ENCODE measurements at regions not wholly inside any gene's neighbourhood (a gene's known extent, or its start where the extent isn't known, plus 50 kb on each side); places are given as distances from the start of the nearest gene placed in this dataset.

DNA sequence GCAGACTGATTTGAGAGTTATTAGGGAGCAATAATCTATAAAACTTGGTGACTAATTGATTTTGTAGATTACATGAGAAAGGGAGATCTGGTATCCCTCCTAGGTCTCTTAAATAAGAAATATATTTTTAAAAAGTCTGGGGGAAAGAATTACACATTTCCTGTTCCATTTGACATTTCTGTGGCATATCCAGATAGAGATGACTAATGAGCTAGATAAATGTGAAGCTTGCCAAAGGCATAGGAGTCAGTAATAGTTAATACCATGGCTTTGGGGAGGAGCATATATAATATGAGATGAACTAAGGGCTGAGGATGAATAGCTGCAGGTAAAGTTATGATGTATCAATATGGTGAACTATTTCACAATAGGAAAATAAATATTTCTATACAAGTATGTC lies 663.7 kb downstream of the PTPRC start:
- no peak for DNase-seq (ENCODE audit: extremely low read depth, low read depth)

DNA sequence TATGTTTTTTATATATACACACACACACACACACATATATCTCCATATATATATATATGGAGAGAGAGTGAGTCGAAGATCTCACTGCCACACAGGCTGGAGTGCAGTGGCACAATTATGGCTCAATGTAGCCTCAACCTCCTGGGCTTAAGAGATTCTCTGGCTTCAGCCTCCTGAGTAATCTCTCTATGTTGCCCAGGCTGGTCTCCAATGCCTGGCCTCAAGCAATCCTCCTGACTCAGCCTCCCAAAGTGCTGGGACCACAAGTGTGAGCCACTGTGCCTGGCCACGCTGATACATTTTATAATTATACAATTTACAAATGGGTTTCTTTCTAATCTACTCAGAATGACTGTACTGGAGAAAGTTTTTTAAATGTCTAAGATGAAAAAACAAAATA lies 664.2 kb downstream of the PTPRC start:
- no peak for DNase-seq (ENCODE audit: extremely low read depth, low read depth)

DNA sequence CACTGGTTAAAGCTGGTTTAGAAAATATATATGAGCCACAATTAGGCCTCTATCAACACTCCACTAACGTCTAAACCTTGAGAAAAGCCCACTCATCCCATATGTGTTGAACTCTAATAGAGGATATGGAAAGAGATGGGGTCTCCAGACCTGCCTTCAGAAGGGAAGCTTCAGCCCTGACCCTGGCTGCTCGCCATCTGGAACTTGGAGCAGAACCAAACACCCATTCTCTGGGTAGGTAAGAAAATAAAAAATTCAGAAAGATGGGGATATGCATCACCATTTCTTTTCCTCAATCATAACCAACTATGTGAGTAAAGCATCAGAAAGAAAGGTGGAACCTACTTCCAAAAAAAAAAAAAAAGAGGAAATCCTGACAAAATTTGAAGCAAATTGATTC lies 666.2 kb downstream of the PTPRC start:
- no peak for DNase-seq (ENCODE audit: extremely low read depth, low read depth)

DNA sequence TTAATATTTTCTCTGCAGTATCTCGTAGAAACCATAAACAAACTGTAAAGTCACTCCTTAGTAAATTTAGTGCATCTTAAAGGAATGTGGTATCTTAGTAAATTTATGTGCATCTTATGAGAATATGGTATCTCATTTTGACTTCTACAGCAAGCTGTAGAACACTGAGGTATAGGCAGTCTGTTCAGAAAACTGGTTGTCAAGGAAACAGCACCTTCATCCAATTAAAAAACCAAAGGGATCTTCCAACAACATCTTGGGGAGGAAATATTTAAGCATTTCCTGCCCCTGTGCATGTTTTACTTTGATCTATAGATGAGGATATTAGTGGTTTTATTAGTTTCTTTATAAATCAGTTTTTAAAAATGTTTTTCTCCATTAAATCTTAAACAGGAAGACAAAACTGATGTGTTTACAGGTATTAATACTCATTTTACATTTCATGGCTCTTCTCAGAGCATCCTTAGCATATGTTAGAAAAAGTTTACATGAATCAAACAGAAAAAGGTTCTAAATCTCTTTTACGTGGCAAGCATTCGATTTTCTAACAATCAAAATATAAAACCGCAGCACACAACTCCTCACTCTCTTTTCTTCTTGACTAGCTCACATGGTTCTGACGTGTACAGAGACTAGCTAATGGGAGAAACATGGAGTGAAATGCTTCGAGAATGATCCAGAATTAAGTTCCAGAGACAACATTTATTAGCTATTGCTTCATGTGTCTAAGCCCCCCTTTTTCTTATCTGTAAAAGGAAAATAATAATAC lies 668.8 kb downstream of the PTPRC start:
- DNase-seq (ENCODE audit: extremely low read depth, low read depth), result no peak

DNA sequence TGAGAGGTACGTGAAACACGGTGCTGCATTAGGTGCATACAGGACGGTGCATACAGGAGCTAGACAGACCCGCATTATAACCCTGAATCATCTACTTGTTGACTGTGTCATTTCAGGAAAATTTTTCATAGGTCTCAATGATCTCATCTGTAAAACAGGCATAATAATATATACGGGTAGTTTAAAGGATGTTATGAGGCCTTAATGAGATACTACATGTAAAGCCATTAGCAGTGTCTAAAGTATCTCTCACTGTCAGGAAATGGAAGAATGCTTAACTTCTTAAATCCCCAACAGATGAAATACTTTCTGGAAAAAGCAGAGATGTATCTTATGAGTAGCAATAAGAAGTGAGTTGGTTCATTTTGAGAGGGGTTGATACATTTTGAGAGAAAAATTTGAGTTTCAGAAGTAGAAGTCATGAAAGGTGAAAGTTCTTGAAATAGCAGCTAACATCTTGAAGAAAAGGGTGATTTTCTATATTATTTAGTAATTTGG lies 669.6 kb downstream of the PTPRC start:
- DNase-seq (ENCODE audit: extremely low read depth, low read depth), result no peak

DNA sequence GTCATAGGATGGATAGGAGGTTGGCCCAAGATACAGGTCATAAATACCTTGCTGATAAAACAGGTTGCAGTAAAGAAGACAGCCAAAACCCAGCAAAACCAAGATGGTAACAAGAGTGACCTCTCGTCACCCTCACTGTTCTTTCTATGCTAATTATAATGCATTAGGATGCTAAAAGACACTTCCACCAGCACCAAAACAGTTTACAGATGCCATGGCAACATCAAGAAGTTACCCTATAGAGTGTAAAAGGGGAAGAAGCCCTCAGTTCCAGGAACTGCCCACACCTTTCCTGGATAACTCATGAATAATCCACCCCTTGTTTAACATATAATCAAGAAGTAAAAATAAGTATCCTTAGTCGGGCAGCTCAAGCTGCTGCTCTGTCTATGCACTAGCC lies 671.9 kb downstream of the PTPRC start:
- DNase-seq (ENCODE audit: extremely low read depth, low read depth), result no peak

DNA sequence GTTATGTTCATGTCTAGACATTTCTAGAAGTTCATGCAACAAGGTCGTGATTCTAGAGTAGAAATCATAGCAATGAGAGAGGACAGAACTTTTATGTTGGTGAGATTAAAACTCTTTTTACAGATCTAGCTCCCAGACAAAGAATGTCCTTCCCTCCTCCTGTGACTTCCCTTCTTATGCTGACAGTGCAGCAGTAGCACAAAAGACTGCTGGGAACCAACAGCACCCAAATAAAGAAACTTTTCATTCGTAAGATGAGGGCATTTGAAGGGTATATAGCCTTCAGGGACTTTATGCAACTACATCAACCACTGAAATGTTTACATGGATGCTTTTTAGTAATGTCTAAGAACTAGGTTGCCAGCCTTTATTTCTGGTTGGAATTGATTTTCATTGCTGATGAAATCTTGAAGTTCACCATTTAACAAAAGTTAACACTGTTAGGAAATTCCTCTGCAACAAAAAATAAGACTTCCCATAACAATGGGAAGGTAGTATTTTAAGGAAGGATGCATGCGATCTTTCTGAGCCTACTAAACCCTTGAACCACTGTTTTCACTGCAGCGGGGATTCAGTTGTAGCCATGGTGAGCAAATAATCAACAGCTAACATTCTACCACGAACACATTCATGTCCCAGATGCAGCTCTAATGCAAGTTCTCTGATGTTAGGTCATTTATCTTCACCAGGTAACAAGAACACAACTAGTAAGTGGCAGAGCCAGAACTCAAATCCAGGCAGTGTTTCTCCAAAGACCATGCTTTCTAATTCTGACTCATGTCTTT lies 672.8 kb downstream of the PTPRC start:
- DNase-seq (ENCODE audit: extremely low read depth, low read depth), result no peak

DNA sequence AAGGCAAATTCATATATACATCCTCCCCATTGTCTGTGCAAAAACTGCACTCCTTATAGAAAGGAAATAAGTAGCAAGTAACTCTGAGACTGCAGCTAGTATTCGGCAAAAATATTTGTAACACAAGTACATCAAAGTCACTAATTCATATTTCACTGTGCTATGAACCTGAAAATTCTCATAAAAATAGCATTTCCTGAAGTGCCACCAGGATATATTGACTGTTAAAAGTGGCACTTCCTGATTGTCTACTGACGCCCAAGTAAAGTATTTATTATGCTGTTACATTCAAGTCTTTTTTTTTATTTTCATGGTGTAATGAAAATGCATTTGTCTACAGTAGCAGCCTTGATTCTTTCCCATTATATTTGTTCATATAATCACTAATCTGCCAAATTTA lies 673.8 kb downstream of the PTPRC start:
- DNase-seq (ENCODE audit: extremely low read depth, low read depth), result no peak

DNA sequence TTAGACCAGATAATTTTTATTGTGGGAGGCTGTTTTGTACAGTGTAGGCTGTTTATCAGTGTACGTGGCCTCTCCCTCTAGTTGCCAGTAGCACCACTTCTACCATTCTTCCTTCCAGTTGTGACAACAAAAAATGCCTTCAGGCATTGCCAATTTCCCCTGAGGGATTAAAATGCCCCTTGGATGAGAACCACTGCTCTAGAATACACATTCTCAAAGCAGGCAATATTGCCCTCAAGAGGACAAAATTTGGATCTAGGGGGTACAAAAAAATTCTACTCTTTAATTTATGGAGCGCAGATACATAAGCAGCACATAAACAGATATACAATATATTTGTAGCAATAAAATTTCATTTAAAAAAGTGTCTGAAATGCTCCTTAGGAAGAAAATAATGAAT lies 674.6 kb downstream of the PTPRC start:
- DNase-seq (ENCODE audit: extremely low read depth, low read depth), result no peak

DNA sequence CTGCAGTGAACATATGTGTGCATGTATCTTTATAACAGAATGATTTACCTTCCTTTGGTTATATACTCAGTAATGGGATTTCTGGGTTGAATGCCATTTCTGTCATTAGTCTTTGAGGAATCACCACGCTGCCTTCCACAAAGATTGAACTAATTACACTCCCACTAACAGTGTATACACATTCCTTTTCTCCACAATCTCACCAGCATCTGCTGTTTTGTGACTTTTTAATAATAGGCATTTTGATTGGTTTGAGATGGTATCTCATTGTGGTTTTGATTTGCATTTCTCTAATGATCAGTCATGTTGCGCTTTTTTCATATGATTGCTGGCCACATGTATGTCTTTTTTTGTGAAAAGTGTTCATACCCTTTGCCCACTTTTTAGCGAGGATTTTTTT lies 680.5 kb downstream of the PTPRC start:
- no peak for DNase-seq (ENCODE audit: extremely low read depth, low read depth)

DNA sequence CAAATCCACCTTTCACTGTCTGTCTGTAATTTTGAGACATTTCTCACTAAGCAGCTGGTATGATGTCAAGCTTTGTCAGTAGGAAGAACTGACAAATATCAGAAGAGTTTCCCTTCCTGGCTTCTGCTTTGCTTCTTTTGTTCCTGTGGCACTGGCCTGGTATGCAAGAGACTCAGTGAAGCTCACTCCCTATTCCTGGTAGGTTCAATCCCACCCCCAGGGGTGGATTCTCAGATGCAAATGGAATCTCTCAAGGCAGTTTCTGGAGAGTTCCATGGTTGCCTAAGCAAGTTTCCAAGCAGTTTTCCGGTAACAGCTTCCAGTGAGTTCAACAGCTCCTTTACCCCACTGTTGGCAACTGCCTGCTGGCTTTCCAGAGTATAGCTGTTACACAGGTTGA lies 683.4 kb downstream of the PTPRC start:
- DNase-seq (ENCODE audit: extremely low read depth, low read depth), result no peak

DNA sequence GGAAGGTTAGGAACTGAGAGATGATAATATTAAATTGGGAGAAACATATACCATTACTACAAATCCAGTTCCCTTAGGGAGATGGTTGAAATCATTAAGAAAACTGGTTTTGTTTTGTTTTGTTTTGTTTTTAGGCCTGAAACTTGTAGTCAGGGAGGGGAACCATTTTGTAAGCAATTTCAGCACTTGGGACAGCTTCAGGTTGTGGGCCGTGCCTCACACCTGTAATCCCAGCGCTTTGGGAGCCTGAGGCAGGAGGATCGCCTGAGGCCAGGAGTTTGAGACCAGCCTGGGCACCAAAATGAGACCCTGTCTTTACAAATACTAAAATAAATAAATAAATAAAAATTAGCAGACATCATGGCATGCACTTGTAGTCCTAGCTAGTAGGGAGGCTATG lies 694.3 kb upstream of the NR5A2 start:
- no peak for DNase-seq (ENCODE audit: extremely low read depth, low read depth)

DNA sequence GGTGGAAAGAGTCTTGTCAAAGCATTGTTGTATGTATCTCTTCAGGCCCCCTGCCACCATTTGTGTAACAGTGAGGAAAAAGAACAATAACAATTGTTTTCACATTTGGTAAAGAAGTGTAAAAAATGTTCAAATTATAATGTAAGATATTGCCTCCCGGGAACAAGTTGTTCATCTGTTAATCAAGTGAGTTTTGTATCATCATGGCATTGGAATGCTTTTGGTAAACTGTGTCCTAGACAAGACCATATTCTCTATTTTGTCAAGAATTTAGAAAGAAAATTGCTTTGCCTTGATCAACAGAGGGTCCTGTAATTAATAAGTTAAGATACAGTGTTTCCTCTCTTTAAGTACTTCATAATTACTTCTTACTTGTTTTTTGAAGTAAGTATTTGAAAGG lies 692.0 kb upstream of the NR5A2 start:
- DNase-seq (ENCODE audit: extremely low read depth, low read depth), result no peak

DNA sequence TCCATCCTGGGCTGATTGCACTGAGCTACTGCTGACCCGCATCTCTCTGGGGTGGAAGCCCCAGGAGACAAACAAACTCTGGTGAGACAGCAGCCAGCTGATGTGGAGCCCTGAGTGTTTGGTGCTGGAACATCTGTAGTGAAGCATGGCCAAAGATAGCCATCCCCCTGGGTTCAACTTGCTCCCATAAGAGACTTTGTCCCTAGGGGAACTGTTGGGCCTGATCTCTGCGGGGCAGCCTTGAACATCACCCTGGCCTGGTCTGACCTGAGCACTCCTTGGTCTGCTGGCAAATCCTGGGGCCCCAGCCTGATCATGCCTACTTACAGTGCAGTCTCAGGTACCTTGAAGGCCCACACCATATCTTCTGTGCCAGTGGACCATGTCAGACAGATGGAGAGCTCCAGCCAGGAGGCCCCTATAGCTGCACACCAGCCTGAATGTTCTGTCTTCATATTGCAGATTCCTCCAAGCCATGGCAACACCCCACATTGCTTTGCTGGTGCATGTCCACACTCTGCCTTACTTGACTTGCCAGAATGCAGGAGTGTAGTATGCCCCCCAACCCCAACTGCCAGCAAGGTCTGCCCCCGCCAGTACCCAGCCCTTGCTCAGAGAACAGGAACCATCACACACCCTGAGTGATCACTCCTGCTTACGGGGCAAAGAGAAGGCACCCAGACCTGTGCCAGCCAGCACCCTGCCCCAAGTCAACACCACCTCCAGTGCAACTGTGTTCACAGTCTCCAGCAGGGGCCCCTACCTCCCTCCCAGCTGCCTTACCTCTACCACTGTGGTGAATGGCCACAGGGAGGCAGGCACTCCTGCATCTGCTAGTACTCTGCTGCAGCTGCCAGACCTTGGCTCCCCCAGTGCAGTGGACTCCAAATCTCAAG lies 690.5 kb upstream of the NR5A2 start:
- DNase-seq (ENCODE audit: extremely low read depth, low read depth), result no peak

DNA sequence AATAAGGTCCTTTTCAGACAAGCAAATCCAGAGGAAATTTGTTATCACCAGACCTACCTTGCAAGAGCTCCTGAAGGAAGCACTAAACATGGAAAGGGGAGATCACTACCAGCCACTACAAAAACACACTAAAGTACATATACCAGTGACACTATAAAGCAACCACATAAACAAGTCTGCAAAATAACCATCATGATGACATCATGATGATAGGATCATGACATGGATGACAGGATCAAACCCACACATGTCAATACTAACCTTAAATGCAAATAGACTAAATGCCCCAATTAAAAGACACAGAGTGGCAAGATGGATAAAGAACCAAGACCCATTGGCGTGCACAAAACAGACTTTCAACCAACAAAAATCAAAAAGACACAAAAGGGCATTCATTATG lies 688.8 kb upstream of the NR5A2 start:
- no peak for DNase-seq (ENCODE audit: extremely low read depth, low read depth)

DNA sequence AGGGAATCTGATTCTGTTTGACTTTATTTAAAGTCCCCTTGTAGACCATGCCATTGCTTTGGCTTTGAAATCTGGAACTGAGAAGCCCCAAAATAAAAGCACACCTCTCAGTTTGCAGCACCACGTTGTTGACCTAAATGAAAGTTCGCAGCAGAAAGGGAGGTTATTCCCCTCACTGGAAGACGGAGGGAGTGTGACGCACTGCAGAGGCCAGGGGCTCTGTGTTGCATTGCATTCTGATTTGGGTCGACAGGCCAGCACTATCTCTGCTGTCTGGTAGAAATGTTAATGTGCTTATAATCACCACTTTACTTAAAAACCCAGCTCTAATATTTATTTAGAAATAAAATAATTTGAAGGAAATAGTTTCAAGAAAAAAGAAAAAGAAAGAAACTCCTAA lies 675.2 kb upstream of the NR5A2 start:
- DNase-seq (ENCODE audit: extremely low read depth, low read depth), result no peak

DNA sequence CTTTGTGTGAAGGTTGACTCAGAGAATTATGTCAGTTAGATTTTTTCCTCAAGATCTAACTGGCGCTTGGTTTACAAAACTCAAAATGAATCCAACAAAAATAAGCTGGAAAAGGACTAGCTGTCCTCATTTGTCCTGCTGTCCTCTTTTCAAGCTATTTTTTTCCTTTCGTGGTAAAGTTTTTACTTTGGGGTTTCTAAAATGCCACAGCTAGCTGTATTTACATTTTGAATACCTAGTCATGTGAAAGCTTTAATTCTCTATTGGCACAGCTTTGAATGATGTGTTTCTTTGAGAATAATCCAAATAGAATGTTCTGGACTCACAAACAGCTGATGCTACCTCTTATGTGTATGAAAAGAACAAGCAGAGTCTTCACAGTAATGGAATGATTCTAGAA lies 673.6 kb upstream of the NR5A2 start:
- DNase-seq (ENCODE audit: extremely low read depth, low read depth), result no peak

DNA sequence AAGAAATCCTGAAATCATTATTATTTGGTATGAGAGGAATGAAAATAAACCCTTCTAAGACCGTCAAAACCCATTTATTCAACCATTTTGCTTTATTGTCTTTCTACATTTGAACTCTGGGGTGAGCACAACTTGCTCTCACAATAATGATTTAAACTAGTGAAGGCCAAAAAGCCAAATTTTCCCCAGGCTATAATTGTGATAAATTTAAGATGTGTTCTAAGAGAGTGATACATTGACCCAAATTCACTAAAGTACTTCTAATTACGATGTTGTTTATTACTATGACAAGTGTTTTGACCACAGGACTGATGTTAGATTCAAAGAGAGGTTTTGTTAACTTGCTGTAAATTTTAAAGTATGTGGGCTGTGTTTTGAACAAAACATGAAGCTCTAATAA lies 670.9 kb upstream of the NR5A2 start:
- no peak for DNase-seq (ENCODE audit: extremely low read depth, low read depth)

DNA sequence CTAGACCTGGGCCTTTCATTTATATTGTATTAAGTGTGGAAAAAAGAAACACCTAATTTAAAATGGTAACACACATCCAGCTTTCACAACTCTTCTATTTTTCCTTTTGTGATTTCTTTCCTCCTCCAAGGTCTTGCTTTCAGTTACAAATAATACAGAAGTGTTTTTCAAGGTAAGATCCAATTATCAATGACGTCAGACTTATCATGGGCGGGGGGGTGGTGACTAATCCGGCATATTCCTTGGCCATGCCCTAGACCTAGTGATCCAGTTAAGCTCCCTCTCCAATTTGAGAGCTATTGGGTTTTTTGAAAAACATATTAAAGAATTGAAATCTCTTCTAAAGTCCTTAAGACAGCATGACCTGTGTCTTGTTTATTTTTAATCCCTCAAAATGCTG lies 669.9 kb upstream of the NR5A2 start:
- no peak for DNase-seq (ENCODE audit: extremely low read depth, low read depth)

DNA sequence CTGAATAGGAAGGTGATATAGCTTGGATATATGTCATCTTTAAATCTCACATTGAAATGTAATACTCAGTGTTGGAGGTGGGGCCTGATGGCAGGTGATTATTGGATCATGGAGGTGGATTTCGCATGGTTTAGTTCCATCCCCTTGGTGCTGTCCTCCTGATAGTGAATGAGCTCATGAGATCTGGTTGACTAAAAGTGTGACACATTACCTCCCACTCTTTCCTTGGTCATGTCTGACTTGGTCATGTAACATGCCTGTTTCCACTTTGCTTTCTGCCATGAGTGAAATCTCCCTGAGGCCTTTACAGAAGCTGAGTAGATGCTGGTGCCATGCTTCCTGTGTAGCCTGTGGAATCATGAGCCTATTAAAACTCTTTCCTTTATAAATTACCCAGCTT lies 664.5 kb upstream of the NR5A2 start:
- no peak for DNase-seq (ENCODE audit: extremely low read depth, low read depth)

DNA sequence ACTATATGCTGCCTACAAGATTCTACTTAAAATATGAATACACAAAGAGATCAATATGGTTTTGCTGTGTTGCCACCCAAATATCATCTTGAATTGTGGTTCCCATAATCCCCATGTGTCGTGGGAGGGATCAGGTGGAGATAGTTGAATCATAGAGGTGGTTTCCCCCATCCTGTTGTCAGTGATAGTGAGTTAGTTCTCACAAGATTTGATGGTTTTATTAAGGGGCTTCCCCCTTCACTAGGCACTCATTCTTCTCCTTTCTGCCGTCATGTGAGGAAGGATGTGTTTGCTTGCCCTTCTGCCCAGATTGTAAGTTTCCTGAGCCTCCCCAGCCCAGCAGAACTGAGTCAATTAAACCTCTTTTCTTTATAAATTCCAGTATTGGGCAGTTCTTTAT lies 654.4 kb upstream of the NR5A2 start:
- no peak for DNase-seq (ENCODE audit: extremely low read depth, low read depth)
